ENCODE measurements at regions not wholly inside any gene's neighbourhood (a gene's known extent, or its start where the extent isn't known, plus 50 kb on each side); places are given as distances from the start of the nearest gene placed in this dataset.

DNA sequence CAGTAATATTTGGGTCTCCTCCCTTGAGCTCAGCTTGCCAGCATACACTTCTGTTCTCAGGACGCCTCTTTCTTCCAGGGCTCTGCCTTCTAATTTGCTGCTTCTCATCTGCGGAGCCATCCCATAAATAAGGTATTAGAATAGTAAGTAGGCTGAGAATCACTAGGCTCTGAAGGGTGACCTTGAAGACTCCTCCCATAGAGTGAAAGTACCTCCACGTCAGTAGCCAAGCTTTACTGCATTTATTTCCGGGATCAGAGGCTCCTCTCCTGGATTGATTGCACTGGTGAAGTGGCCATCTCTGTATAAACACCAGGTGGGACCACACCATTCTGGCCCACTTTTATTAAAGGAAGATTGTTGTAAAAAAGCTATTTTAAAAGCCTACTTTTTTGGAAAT, 315.5 kb downstream of the FAT3 start:
- no peaks in the 10 kb centered on the region for H3K27me3 ChIP-seq (ENCODE audit: control insufficient read depth in 1 of 2, insufficient read depth in 2 of 2, low read length in 1 of 2)
- H3K36me3 ChIP-seq (ENCODE audit: control insufficient read depth in 1 of 2, insufficient read depth in 2 of 2, low read length in 1 of 2) = peaks cover 0 to under 1% of the 10 kb centered on the region in 2 donors
- ATAC-seq (ENCODE audit: low FRiP score) (no peak), DNase-seq (no peak)
- no peak overlapping the region for H3K27ac ChIP-seq (ENCODE audit: low read depth in 1 of 2, low read length in 2 of 2)
- 93 to 94% methylated on average over 4 of the region's 4 CpGs for WGBS, 2 donors
- no peaks in the 10 kb centered on the region for H3K9me3 ChIP-seq (ENCODE audit: control insufficient read depth, low read length)
- intact Hi-C loops (cut with DNase I) = loop anchor here in 1 of 2 donors (10.0 kb wide), 1 partner anchor 315 kb away; the partner anchor contains the start of gene FAT3
- H3K4me3 ChIP-seq (ENCODE audit: low read length in 2 of 2) = no peak overlapping the region
- H3K4me1 ChIP-seq (ENCODE audit: control insufficient read depth in 1 of 2, insufficient read depth in 2 of 2, low read length in 2 of 2) = no peaks in the 10 kb centered on the region

DNA sequence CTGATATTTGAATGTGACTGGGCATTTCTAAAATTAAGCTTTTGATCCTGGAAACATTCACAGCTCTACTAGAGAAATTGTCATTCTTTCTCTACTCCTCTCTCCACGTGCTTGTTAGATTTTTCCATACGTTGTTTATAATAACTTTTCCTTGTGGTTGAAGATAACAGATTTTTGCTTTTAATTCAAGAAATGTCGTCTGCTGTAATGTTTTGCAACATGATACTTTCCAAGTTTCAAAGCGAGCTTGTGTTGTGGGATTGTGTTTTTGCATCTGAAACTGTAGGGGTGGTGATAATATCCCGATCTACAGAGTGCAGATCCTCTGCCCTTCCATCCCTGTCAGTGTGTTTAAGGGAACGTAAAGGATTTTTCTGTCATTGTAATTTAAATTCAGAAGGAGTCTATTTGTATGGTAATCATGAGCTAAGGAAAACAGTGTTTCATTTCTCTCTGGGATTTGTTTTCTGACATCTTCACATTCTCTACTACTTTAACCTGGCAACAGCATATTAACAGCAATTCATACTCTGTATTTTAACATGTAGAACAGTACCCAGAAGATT, 321.4 kb downstream of the FAT3 start:
- H3K36me3 ChIP-seq (ENCODE audit: control insufficient read depth in 1 of 2, insufficient read depth in 2 of 2, low read length in 1 of 2) = peaks cover 0 to 2% of the 10 kb centered on the region in 2 donors
- no peak overlapping the region for H3K27ac ChIP-seq (ENCODE audit: low read depth in 1 of 2, low read length in 2 of 2)
- H3K4me1 ChIP-seq (ENCODE audit: control insufficient read depth in 1 of 2, insufficient read depth in 2 of 2, low read length in 2 of 2) = peaks cover 0 to 1% of the 10 kb centered on the region in 2 donors
- no peak for DNase-seq
- 60 to 62% methylated on average over 6 of the region's 6 CpGs for WGBS, 2 donors
- intact Hi-C loops (cut with DNase I) = loop anchor here in 1 of 2 donors (10.0 kb wide), 1 partner anchor 321 kb away; the partner anchor contains the start of gene FAT3
- ATAC-seq (ENCODE audit: low FRiP score) = no peak
- H3K9me3 ChIP-seq (ENCODE audit: control insufficient read depth, low read length) = no peaks in the 10 kb centered on the region
- H3K27me3 ChIP-seq (ENCODE audit: control insufficient read depth in 1 of 2, insufficient read depth in 2 of 2, low read length in 1 of 2) = no peaks in the 10 kb centered on the region
- no peak overlapping the region for H3K4me3 ChIP-seq (ENCODE audit: low read length in 2 of 2)

DNA sequence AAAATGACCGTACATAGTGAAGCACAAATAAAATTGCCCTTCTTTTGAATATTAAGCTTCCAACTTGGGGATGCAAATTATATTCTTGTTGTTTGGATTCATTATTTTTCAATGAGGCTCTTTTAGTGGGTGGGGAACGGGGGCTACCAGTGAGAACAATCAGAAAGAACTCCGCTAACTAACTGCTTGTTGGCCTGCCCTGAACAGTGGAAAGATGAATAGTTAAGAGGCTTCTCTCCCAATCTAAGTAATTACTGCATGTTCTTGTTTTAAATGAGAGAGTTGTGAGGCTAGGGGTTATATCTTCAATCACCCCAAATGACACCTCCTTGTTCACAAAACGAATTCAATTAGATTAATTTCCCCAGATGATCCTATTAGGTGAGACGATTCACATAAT, 322.0 kb downstream of the FAT3 start:
- no peaks in the 10 kb centered on the region for H3K27me3 ChIP-seq (ENCODE audit: control insufficient read depth in 1 of 2, insufficient read depth in 2 of 2, low read length in 1 of 2)
- intact Hi-C loops (cut with DNase I) = loop anchor here in 1 of 2 donors (10.0 kb wide), 1 partner anchor 322 kb away; the partner anchor contains the start of gene FAT3
- 85 to 94% methylated on average over 5 of the region's 5 CpGs for WGBS, 2 donors
- H3K36me3 ChIP-seq (ENCODE audit: control insufficient read depth in 1 of 2, insufficient read depth in 2 of 2, low read length in 1 of 2) = peaks cover 0 to 2% of the 10 kb centered on the region in 2 donors
- ATAC-seq (ENCODE audit: low FRiP score) = no peak
- peaks cover 0 to 1% of the 10 kb centered on the region in 2 donors for H3K4me1 ChIP-seq (ENCODE audit: control insufficient read depth in 1 of 2, insufficient read depth in 2 of 2, low read length in 2 of 2)
- no peak overlapping the region for H3K27ac ChIP-seq (ENCODE audit: low read depth in 1 of 2, low read length in 2 of 2)
- DNase-seq = no peak
- H3K9me3 ChIP-seq (ENCODE audit: control insufficient read depth, low read length) = no peaks in the 10 kb centered on the region
- no peak overlapping the region for H3K4me3 ChIP-seq (ENCODE audit: low read length in 2 of 2)

DNA sequence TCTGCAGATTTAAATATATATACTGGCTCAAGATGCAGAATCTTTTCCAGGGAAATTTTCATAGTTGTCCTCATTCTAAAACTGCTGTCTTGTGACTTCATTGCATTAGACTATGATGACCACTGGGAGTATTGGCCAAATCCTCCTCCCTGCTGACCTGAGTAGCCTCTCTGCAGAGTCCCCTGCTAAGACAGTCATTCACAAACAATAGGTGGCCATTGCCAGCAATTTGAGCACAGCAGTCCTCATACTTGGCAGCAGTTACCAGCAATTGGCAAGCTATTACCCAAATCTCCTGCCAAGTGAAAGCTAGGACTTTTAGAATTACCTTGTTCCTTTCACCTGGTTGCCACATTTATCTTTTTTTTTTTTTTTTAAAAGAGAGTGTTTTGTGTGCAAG, 325.8 kb downstream of the FAT3 start:
- DNase-seq (no peak), ATAC-seq (ENCODE audit: low FRiP score) (no peak)
- Histone ChIP-seq H3K36me3 (ENCODE audit: control insufficient read depth in 1 of 2, insufficient read depth in 2 of 2, low read length in 1 of 2) (peaks cover 0 to 2% of the 10 kb centered on the region in 2 donors), H3K27ac (ENCODE audit: low read depth in 1 of 2, low read length in 2 of 2) (no peak overlapping the region), H3K9me3 (ENCODE audit: control insufficient read depth, low read length) (no peaks in the 10 kb centered on the region), H3K4me3 (ENCODE audit: low read length in 2 of 2) (no peak overlapping the region), H3K4me1 (ENCODE audit: control insufficient read depth in 1 of 2, insufficient read depth in 2 of 2, low read length in 2 of 2) (peaks cover 0 to 1% of the 10 kb centered on the region in 2 donors), H3K27me3 (ENCODE audit: control insufficient read depth in 1 of 2, insufficient read depth in 2 of 2, low read length in 1 of 2) (no peaks in the 10 kb centered on the region)
- intact Hi-C loops (cut with DNase I) = loop anchor here in 1 of 2 donors (10.0 kb wide), 1 partner anchor 336 kb away; no protein-coding TSS in a partner anchor

DNA sequence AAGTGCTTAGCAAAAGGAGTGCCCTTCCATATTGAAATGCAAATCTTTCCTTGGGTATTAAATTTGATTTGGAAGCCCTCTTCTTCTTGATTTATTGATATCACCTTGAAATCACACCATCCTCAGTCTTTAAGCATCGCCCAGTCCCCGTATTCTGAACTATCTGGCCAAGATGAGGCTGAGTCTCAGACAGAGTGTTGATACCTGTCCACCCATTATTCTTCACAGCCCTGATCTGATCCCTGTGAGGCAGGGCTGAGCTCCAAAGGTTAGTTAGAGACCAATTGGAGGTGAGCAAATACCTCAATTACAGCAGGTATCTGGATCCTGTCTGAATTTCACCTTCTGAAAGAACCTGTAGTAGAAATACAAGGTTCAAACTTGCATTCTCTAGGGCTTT, 326.3 kb downstream of the FAT3 start:
- intact Hi-C loops (cut with DNase I) = loop anchor here in 1 of 2 donors (10.0 kb wide), 1 partner anchor 336 kb away; no protein-coding TSS in a partner anchor
- 95 to 100% methylated on average over 2 of the region's 2 CpGs for WGBS, 2 donors
- DNase-seq (no peak), ATAC-seq (ENCODE audit: low FRiP score) (no peak)
- Histone ChIP-seq H3K36me3 (ENCODE audit: control insufficient read depth in 1 of 2, insufficient read depth in 2 of 2, low read length in 1 of 2) (peaks cover 0 to 2% of the 10 kb centered on the region in 2 donors), H3K9me3 (ENCODE audit: control insufficient read depth, low read length) (no peaks in the 10 kb centered on the region), H3K4me1 (ENCODE audit: control insufficient read depth in 1 of 2, insufficient read depth in 2 of 2, low read length in 2 of 2) (peaks cover 0 to 1% of the 10 kb centered on the region in 2 donors), H3K4me3 (ENCODE audit: low read length in 2 of 2) (no peak overlapping the region), H3K27ac (ENCODE audit: low read depth in 1 of 2, low read length in 2 of 2) (no peak overlapping the region), H3K27me3 (ENCODE audit: control insufficient read depth in 1 of 2, insufficient read depth in 2 of 2, low read length in 1 of 2) (no peaks in the 10 kb centered on the region)

DNA sequence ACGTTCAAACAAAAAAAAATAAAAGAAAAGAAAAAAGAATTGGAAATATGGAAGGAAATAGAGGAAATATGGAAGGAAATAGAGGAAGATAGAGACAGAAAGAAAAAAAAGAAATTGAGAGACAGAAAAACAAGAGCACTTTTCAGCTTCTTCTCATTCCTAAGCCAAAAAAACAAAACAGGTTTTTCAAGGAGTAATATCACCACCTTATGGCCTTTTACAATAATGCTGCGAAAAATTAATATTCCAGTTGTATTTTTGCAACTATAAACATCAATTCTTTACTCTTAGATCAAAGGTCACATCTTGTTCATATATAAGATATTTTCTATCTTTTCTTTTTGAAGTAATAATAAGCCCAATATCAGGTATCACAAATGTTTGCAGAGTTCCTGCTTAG, 328.3 kb downstream of the FAT3 start:
- Histone ChIP-seq H3K27me3 (ENCODE audit: control insufficient read depth in 1 of 2, insufficient read depth in 2 of 2, low read length in 1 of 2) (no peaks in the 10 kb centered on the region), H3K36me3 (ENCODE audit: control insufficient read depth in 1 of 2, insufficient read depth in 2 of 2, low read length in 1 of 2) (no peaks in the 10 kb centered on the region), H3K4me3 (ENCODE audit: low read length in 2 of 2) (no peak overlapping the region), H3K4me1 (ENCODE audit: control insufficient read depth in 1 of 2, insufficient read depth in 2 of 2, low read length in 2 of 2) (peaks cover 0 to 1% of the 10 kb centered on the region in 2 donors), H3K27ac (ENCODE audit: low read depth in 1 of 2, low read length in 2 of 2) (no peak overlapping the region), H3K9me3 (ENCODE audit: control insufficient read depth, low read length) (no peaks in the 10 kb centered on the region)
- DNase-seq (no peak), ATAC-seq (ENCODE audit: low FRiP score) (no peak)
- 51 to 67% methylated on average over 2 of the region's 2 CpGs for WGBS, 2 donors
- intact Hi-C loops (cut with DNase I) = loop anchor here in 1 of 2 donors (10.0 kb wide), 1 partner anchor 338 kb away; no protein-coding TSS in a partner anchor

DNA sequence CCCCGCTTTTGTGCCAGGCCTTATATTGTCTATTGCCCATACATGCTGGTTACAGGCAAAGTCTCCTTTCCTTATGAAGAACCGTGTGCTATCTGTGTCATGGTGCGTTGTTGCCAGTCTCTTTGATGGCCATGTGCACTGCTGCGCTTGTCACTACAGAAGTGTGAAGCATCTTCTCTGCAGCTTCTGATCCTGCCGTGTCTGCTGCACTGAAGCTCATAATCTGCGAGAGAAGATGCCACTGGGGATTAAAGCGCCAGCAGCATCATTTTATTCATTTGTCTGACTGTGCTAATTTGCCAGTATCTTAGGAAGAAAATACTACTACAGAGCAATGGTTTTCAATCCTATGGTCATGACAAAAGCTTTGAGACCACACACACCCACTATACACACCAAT, 330.1 kb downstream of the FAT3 start:
- Histone ChIP-seq H3K27ac (ENCODE audit: low read depth in 1 of 2, low read length in 2 of 2) (no peak overlapping the region), H3K36me3 (ENCODE audit: control insufficient read depth in 1 of 2, insufficient read depth in 2 of 2, low read length in 1 of 2) (no peaks in the 10 kb centered on the region), H3K9me3 (ENCODE audit: control insufficient read depth, low read length) (no peaks in the 10 kb centered on the region), H3K4me1 (ENCODE audit: control insufficient read depth in 1 of 2, insufficient read depth in 2 of 2, low read length in 2 of 2) (peaks cover 0 to 1% of the 10 kb centered on the region in 2 donors), H3K4me3 (ENCODE audit: low read length in 2 of 2) (no peak overlapping the region), H3K27me3 (ENCODE audit: control insufficient read depth in 1 of 2, insufficient read depth in 2 of 2, low read length in 1 of 2) (no peaks in the 10 kb centered on the region)
- 95 to 97% methylated on average over 7 of the region's 7 CpGs for WGBS, 2 donors
- DNase-seq (no peak), ATAC-seq (ENCODE audit: low FRiP score) (no peak)
- intact Hi-C loops (cut with DNase I) = loop anchor here in 1 of 2 donors (10.0 kb wide), 1 partner anchor 340 kb away; no protein-coding TSS in a partner anchor

DNA sequence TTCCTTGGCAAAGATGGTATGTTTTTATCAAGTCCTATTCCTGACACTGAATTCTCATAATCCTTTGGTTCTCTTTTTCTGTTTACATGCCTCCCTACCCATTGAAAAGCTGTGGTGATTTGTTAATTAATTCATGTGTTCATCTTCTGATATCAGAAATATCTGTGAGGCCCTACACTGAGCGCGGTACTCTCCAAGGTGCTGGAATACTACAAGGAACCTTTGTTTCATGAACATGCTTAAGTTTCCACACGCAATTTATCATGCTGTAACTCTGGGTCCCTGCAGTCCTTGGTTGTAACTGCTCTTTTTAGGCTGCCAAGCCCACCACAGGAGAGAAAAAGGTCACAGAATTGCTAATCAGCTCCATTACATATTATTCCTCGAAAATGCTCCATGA, 331.8 kb downstream of the FAT3 start:
- Histone ChIP-seq H3K36me3 (ENCODE audit: control insufficient read depth in 1 of 2, insufficient read depth in 2 of 2, low read length in 1 of 2) (no peaks in the 10 kb centered on the region), H3K4me3 (ENCODE audit: low read length in 2 of 2) (no peak overlapping the region), H3K9me3 (ENCODE audit: control insufficient read depth, low read length) (no peaks in the 10 kb centered on the region), H3K27me3 (ENCODE audit: control insufficient read depth in 1 of 2, insufficient read depth in 2 of 2, low read length in 1 of 2) (no peaks in the 10 kb centered on the region), H3K27ac (ENCODE audit: low read depth in 1 of 2, low read length in 2 of 2) (no peak overlapping the region), H3K4me1 (ENCODE audit: control insufficient read depth in 1 of 2, insufficient read depth in 2 of 2, low read length in 2 of 2) (no peaks in the 10 kb centered on the region)
- intact Hi-C loops (cut with DNase I) = loop anchor here in 1 of 2 donors (10.0 kb wide), 1 partner anchor 342 kb away; no protein-coding TSS in a partner anchor
- ATAC-seq (ENCODE audit: low FRiP score) (no peak), DNase-seq (no peak)
- 44 to 46% methylated on average over 4 of the region's 4 CpGs for whole genome bisulfite sequencing, 2 donors

DNA sequence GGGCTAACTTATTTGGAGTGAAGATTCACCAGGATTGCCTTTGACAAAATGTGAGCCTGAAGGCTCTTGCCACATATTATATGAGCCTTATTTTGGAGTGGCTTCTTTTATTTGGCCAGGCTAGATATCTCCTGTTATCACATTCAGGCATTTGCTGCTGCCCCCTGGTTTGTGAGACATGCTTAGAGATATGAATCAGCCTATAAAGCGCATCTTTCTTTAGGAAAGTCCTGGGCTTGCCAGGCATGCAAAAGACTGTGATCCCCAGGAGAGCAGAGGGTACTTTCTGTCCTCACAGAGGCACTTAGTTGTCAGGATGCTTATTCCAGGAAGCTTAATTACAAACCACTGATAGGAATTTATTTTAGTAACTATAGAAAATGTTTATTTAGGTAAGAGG, 333.3 kb downstream of the FAT3 start:
- WGBS, 2 donors = 87 to 96% methylated on average over 1 of the region's 1 CpG
- H3K4me1 ChIP-seq (ENCODE audit: control insufficient read depth in 1 of 2, insufficient read depth in 2 of 2, low read length in 2 of 2) = no peaks in the 10 kb centered on the region

More for the DNA sequence above, 333.3 kb downstream of the FAT3 start:
- H3K27me3 ChIP-seq (ENCODE audit: control insufficient read depth in 1 of 2, insufficient read depth in 2 of 2, low read length in 1 of 2) = no peaks in the 10 kb centered on the region
- H3K36me3 ChIP-seq (ENCODE audit: control insufficient read depth in 1 of 2, insufficient read depth in 2 of 2, low read length in 1 of 2) = no peaks in the 10 kb centered on the region
- H3K4me3 ChIP-seq (ENCODE audit: low read length in 2 of 2) = no peak overlapping the region
- DNase-seq (no peak), ATAC-seq (ENCODE audit: low FRiP score) (no peak)
- H3K27ac ChIP-seq (ENCODE audit: low read depth in 1 of 2, low read length in 2 of 2) = no peak overlapping the region
- H3K9me3 ChIP-seq (ENCODE audit: control insufficient read depth, low read length) = no peaks in the 10 kb centered on the region
- intact Hi-C loops (cut with DNase I) = loop anchor here in 1 of 2 donors (10.0 kb wide), 1 partner anchor 343 kb away; no protein-coding TSS in a partner anchor
